ENCODE measurements at regions not wholly inside any gene's neighbourhood (a gene's known extent, or its start where the extent isn't known, plus 50 kb on each side); places are given as distances from the start of the nearest gene placed in this dataset.
A peak's percentile ranks its signal among the peaks of the same experiment; 100 is the strongest.

- DNase-seq: no peak
Measured at GRCh38 chr4:137200322-137200721, 332.0 kb downstream of the PCDH18 start.

- DNase-seq: no peak
Measured at GRCh38 chr4:137198791-137199190, 333.5 kb downstream of the PCDH18 start.

- DNase-seq: no peak
Measured at GRCh38 chr4:137194670-137195069, 337.6 kb downstream of the PCDH18 start.

- DNase-seq: no peak
Measured at GRCh38 chr4:137193564-137193963, 338.7 kb downstream of the PCDH18 start.

GRCh38 chr4:137181293-137181899 lies 350.9 kb downstream of the PCDH18 start:
- DNase-seq: no peak

GRCh38 chr4:137180349-137180748 lies 351.9 kb downstream of the PCDH18 start:
- no peak for DNase-seq

GRCh38 chr4:137156807-137157206 lies 375.5 kb downstream of the PCDH18 start:
- no peak for DNase-seq

- DNase-seq: no peak
Measured at GRCh38 chr4:137156054-137156453, 376.2 kb downstream of the PCDH18 start.

- DNase-seq: no peak
Measured at GRCh38 chr4:137131201-137131600, 401.1 kb downstream of the PCDH18 start.

- no peak for DNase-seq
Measured at GRCh38 chr4:137129845-137130244, 402.4 kb downstream of the PCDH18 start.

- DNase-seq: no peak
Measured at GRCh38 chr4:137129441-137129840, 402.9 kb downstream of the PCDH18 start.

GRCh38 chr4:137125011-137125410 lies 407.3 kb downstream of the PCDH18 start:
- no peak for DNase-seq

- DNase-seq: peak; percentile 86
Measured at GRCh38 chr4:137124278-137124932, 407.9 kb downstream of the PCDH18 start.

GRCh38 chr4:137122876-137123275 lies 409.4 kb downstream of the PCDH18 start:
- no peak for DNase-seq

GRCh38 chr4:137116144-137116543 lies 416.1 kb downstream of the PCDH18 start:
- DNase-seq: no peak

GRCh38 chr4:137106733-137107132 lies 425.6 kb downstream of the PCDH18 start:
- no peak for DNase-seq

- DNase-seq: no peak
Measured at GRCh38 chr4:137106287-137106686, 426.0 kb downstream of the PCDH18 start.

- no peak for DNase-seq
Measured at GRCh38 chr4:137090951-137091350, 441.3 kb downstream of the PCDH18 start.

GRCh38 chr4:137083571-137084135 lies 448.6 kb downstream of the PCDH18 start:
- no peak for DNase-seq

GRCh38 chr4:137082061-137082460 lies 450.2 kb downstream of the PCDH18 start:
- DNase-seq: no peak

- DNase-seq: no peak
Measured at GRCh38 chr4:137076908-137077307, 455.4 kb downstream of the PCDH18 start.

GRCh38 chr4:137075586-137075985 lies 456.7 kb downstream of the PCDH18 start:
- no peak for DNase-seq

GRCh38 chr4:137070614-137071013 lies 461.7 kb downstream of the PCDH18 start:
- no peak for DNase-seq

- DNase-seq: no peak
Measured at GRCh38 chr4:137069473-137069872, 462.8 kb downstream of the PCDH18 start.

GRCh38 chr4:137067735-137068134 lies 464.6 kb downstream of the PCDH18 start:
- DNase-seq: no peak
